ENCODE measurements at regions not wholly inside any gene's neighbourhood (a gene's known extent, or its start where the extent isn't known, plus 50 kb on each side); places are given as distances from the start of the nearest gene placed in this dataset.

DNA sequence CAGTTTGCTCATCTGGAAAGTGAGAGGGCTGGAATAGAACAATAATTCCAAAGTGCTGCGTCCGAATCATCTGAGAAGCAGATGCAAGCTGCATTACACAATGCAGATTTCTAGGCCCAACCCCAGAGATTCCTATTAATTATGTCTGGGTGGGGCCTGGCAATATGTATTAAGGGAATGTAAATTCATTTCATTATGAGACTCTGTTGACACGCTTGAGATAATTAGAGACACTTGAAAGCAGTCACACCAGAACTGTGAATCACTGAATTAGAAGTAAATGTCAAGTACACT, 54.7 kb upstream of the HK2 start:
- Histone ChIP-seq H3K27me3 (replicated peaks; ENCODE audit: control insufficient read depth, insufficient read depth, low read length) (no peaks in the 10 kb centered on the region), H3K4me3 (replicated peaks; ENCODE audit: low read depth, low read length) (no peak overlapping the region), H3K36me3 (ENCODE audit: control insufficient read depth, insufficient read depth, low read length) (no peaks in the 10 kb centered on the region)
- DNase-seq (ENCODE audit: extremely low read depth, insufficient read length) = no peak
- TF ChIP-seq, protein P1, sequence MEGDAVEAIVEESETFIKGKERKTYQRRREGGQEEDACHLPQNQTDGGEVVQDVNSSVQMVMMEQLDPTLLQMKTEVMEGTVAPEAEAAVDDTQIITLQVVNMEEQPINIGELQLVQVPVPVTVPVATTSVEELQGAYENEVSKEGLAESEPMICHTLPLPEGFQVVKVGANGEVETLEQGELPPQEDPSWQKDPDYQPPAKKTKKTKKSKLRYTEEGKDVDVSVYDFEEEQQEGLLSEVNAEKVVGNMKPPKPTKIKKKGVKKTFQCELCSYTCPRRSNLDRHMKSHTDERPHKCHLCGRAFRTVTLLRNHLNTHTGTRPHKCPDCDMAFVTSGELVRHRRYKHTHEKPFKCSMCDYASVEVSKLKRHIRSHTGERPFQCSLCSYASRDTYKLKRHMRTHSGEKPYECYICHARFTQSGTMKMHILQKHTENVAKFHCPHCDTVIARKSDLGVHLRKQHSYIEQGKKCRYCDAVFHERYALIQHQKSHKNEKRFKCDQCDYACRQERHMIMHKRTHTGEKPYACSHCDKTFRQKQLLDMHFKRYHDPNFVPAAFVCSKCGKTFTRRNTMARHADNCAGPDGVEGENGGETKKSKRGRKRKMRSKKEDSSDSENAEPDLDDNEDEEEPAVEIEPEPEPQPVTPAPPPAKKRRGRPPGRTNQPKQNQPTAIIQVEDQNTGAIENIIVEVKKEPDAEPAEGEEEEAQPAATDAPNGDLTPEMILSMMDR (IDR thresholded peaks at IDR 0.05; ENCODE audit: insufficient read depth, low read length, poor library complexity, severe bottlenecking) = no peak

DNA sequence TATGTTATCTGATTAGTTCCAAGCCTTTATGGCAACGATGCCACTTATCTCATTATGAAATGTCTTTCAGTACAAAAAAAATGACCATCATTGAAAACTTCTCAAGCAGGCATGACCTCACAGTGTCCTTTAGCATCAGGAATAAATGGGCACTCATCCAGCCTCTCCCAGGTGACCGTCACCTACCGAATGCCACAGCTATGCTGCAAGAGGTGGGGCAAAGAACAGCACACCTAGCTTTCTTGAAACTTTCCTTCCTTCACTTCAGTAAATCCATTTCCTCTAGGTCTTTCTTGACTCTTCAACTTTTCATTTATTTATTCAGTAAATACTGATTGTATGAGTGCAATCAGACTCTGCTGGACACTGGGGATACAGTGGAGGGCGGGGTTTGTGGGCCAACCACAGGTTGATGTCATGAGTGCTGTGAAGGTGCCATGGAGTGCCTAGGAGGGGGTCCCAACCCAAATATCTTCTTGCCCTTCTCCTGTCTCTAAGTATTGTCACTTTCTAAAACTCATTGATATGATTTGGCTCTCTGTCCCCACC, 54.3 kb upstream of the HK2 start:
- Histone ChIP-seq H3K36me3 (ENCODE audit: control insufficient read depth, insufficient read depth, low read length) (no peaks in the 10 kb centered on the region), H3K4me3 (replicated peaks; ENCODE audit: low read depth, low read length) (no peak overlapping the region), H3K27me3 (replicated peaks; ENCODE audit: control insufficient read depth, insufficient read depth, low read length) (no peaks in the 10 kb centered on the region)
- no peak for DNase-seq (ENCODE audit: extremely low read depth, insufficient read length)
- TF ChIP-seq, protein P1 (IDR thresholded peaks at IDR 0.05; ENCODE audit: insufficient read depth, low read length, poor library complexity, severe bottlenecking) = no peak

Measured in GM06990 (cell line).